ENCODE measurements at regions not wholly inside any gene's neighbourhood (a gene's known extent, or its start where the extent isn't known, plus 50 kb on each side); places are given as distances from the start of the nearest gene placed in this dataset.

GRCh38 chrX:69431420-69431819, 72.7 kb upstream of the NALF2 start:
- no peaks in the 10 kb centered on the region for H3K4me1 ChIP-seq
- no peaks in the 10 kb centered on the region for H3K36me3 ChIP-seq
- no peak for TF ChIP-seq POLR2AphosphoS5 (IDR thresholded peaks at IDR 0.05)
- no peak for TF ChIP-seq EP300 (IDR thresholded peaks at IDR 0.05)
- TF ChIP-seq CTCF (IDR thresholded peaks at IDR 0.05): no peak
- no peak for TF ChIP-seq POLR2A (IDR thresholded peaks at IDR 0.05)
- no peak for ATAC-seq
- no peaks in the 10 kb centered on the region for H3K27me3 ChIP-seq
- H3K9me3 ChIP-seq: no peaks in the 10 kb centered on the region
- 44 to 58% methylated on average over 1 of the region's 1 CpG for WGBS, 2 donors (ENCODE audit: low coverage in 1 of 2)
- H3K27ac ChIP-seq: no peak overlapping the region
- no peak overlapping the region for H3K4me3 ChIP-seq

- H3K4me1 ChIP-seq: no peaks in the 10 kb centered on the region
- no peaks in the 10 kb centered on the region for H3K9me3 ChIP-seq
- 43 to 63% methylated on average over 1 of the region's 2 CpGs for WGBS, 2 donors (ENCODE audit: low coverage in 1 of 2)
- H3K27me3 ChIP-seq: no peaks in the 10 kb centered on the region
- no peak overlapping the region for H3K4me3 ChIP-seq
- TF ChIP-seq EP300 (IDR thresholded peaks at IDR 0.05) (no peak), POLR2AphosphoS5 (IDR thresholded peaks at IDR 0.05) (no peak), POLR2A (IDR thresholded peaks at IDR 0.05) (no peak), CTCF (IDR thresholded peaks at IDR 0.05) (no peak)
- ATAC-seq: no peak
- no peaks in the 10 kb centered on the region for H3K36me3 ChIP-seq
- no peak overlapping the region for H3K27ac ChIP-seq
These were observed 73.3 kb upstream of the NALF2 start for GRCh38 chrX:69430785-69431184.

- Histone ChIP-seq H3K27me3 (no peaks in the 10 kb centered on the region), H3K4me3 (no peak overlapping the region), H3K27ac (no peak overlapping the region), H3K9me3 (no peaks in the 10 kb centered on the region), H3K36me3 (no peaks in the 10 kb centered on the region), H3K4me1 (no peaks in the 10 kb centered on the region)
- no peak for ATAC-seq
- WGBS, 2 donors (ENCODE audit: low coverage in 1 of 2): 21 to 35% methylated on average over 4 to 5 of the region's 6 CpGs
- no peak for TF ChIP-seq POLR2AphosphoS5 (IDR thresholded peaks at IDR 0.05)
- TF ChIP-seq CTCF (IDR thresholded peaks at IDR 0.05): no peak
- TF ChIP-seq POLR2A (IDR thresholded peaks at IDR 0.05): no peak
- no peak for TF ChIP-seq EP300 (IDR thresholded peaks at IDR 0.05)
These were observed 74.6 kb upstream of the NALF2 start for GRCh38 chrX:69429339-69430015.

GRCh38 chrX:69428216-69428615, 75.9 kb upstream of the NALF2 start:
- no peak for ATAC-seq

More at GRCh38 chrX:69428216-69428615, 75.9 kb upstream of the NALF2 start:
- Histone ChIP-seq H3K4me1 (no peaks in the 10 kb centered on the region), H3K27me3 (no peaks in the 10 kb centered on the region), H3K27ac (no peak overlapping the region), H3K4me3 (no peak overlapping the region), H3K36me3 (no peaks in the 10 kb centered on the region), H3K9me3 (no peaks in the 10 kb centered on the region)
- TF ChIP-seq POLR2A (IDR thresholded peaks at IDR 0.05): no peak
- no peak for TF ChIP-seq POLR2AphosphoS5 (IDR thresholded peaks at IDR 0.05)
- no peak for TF ChIP-seq CTCF (IDR thresholded peaks at IDR 0.05)
- TF ChIP-seq EP300 (IDR thresholded peaks at IDR 0.05): no peak
- 54 to 83% methylated on average over 2 of the region's 2 CpGs for WGBS, 2 donors (ENCODE audit: low coverage in 1 of 2)

All from gastroesophageal sphincter (tissue), 4 donors.